Progenitor cell of endocrine pancreas (in vitro differentiated cells): ENCODE measurements at regions not wholly inside any gene's neighbourhood (a gene's known extent, or its start where the extent isn't known, plus 50 kb on each side); places are given as distances from the start of the nearest gene placed in this dataset.
"Not testable (repeated sequence)": the region's sequence is repeated elsewhere in the genome, so short reads cannot be mapped to it uniquely, and the experiment has no call there.

Source experiments
- DNase-seq: peaks from one replicate; pipeline ENCODE4 v3.0.0; 2021; ENCODE audit warnings: low spot score; ENCODE audit not compliant: unreplicated experiment
- H3K27ac Mint-ChIP-seq: 2 replicates; pipeline ENCODE4 v1.8.0; 2021; ENCODE audit warnings: mild to moderate bottlenecking, moderate library complexity, mixed read lengths
- H3K27me3 Mint-ChIP-seq: 2 replicates; pipeline ENCODE4 v1.8.0; 2021; ENCODE audit warnings: mixed read lengths
- H3K36me3 Mint-ChIP-seq: 2 replicates; pipeline ENCODE4 v1.8.0; 2022; ENCODE audit warnings: mixed read lengths; ENCODE audit not compliant: insufficient read depth
- H3K4me1 Mint-ChIP-seq: 2 replicates; pipeline ENCODE4 v1.8.0; 2021; ENCODE audit warnings: low read depth, mixed read lengths
- H3K4me3 Mint-ChIP-seq: 2 replicates; pipeline ENCODE4 v1.8.0; 2021; ENCODE audit warnings: low read depth, mild to moderate bottlenecking, moderate library complexity, mixed read lengths
- H3K9me3 Mint-ChIP-seq: 2 replicates; pipeline ENCODE4 v1.8.0; 2021; ENCODE audit warnings: low read depth, mixed read lengths
- CTCF ChIP-seq: fragments of 200-600 bp; sonication (generic); IDR thresholded peaks from one replicate; pipeline ENCODE4 v1.5.0; 2021; ENCODE audit warnings: antibody characterized with exemption, mild to moderate bottlenecking; ENCODE audit not compliant: unreplicated experiment

- no peaks in the 10 kb centered on the region for H3K4me1 Mint-ChIP-seq
Observed at GRCh38 chrX:1885116-1885515, 270.3 kb downstream of the ASMT start.

GRCh38 chrX:1888305-1888704 lies 273.4 kb downstream of the ASMT start:
- not testable (repeated sequence) for H3K4me3 Mint-ChIP-seq, H3K36me3 Mint-ChIP-seq, DNase-seq, H3K4me1 Mint-ChIP-seq, H3K9me3 Mint-ChIP-seq, H3K27me3 Mint-ChIP-seq, H3K27ac Mint-ChIP-seq

More at GRCh38 chrX:1885116-1885515, 270.3 kb downstream of the ASMT start:
- DNase-seq = no peak
- H3K4me3 Mint-ChIP-seq = no peak overlapping the region
- H3K9me3 Mint-ChIP-seq = peaks cover 7% of the 10 kb centered on the region
- no peak overlapping the region for H3K27ac Mint-ChIP-seq
- H3K27me3 Mint-ChIP-seq = peaks cover 5% of the 10 kb centered on the region
- no peaks in the 10 kb centered on the region for H3K36me3 Mint-ChIP-seq
- no peak for TF ChIP-seq CTCF

- no peaks in the 10 kb centered on the region for H3K27me3 Mint-ChIP-seq
- H3K4me1 Mint-ChIP-seq = no peaks in the 10 kb centered on the region
- DNase-seq = no peak
- H3K4me3 Mint-ChIP-seq = no peak overlapping the region
- H3K27ac Mint-ChIP-seq = no peak overlapping the region
- no peak for TF ChIP-seq CTCF
- no peaks in the 10 kb centered on the region for H3K9me3 Mint-ChIP-seq
- no peaks in the 10 kb centered on the region for H3K36me3 Mint-ChIP-seq
Observed at GRCh38 chrX:1894026-1894294, 279.1 kb downstream of the ASMT start.

- no peak for TF ChIP-seq CTCF
- H3K4me1 Mint-ChIP-seq = no peaks in the 10 kb centered on the region
- H3K36me3 Mint-ChIP-seq = no peaks in the 10 kb centered on the region
- no peak overlapping the region for H3K27ac Mint-ChIP-seq
- peaks cover 3% of the 10 kb centered on the region for H3K9me3 Mint-ChIP-seq
- no peak overlapping the region for H3K4me3 Mint-ChIP-seq
- no peak for DNase-seq
- H3K27me3 Mint-ChIP-seq = peaks cover 3% of the 10 kb centered on the region
Observed at GRCh38 chrX:1894740-1895139, 279.9 kb downstream of the ASMT start.

GRCh38 chrX:1895583-1895982 lies 280.7 kb downstream of the ASMT start:
- no peaks in the 10 kb centered on the region for H3K36me3 Mint-ChIP-seq

GRCh38 chrX:1899841-1900240 lies 285.0 kb downstream of the ASMT start:
- H3K4me1 Mint-ChIP-seq = peaks cover 5% of the 10 kb centered on the region
- peaks cover 3% of the 10 kb centered on the region for H3K27me3 Mint-ChIP-seq
- peaks cover 8% of the 10 kb centered on the region for H3K9me3 Mint-ChIP-seq
- H3K27ac Mint-ChIP-seq = no peak overlapping the region
- no peak for DNase-seq
- no peak overlapping the region for H3K4me3 Mint-ChIP-seq
- no peak for TF ChIP-seq CTCF
- H3K36me3 Mint-ChIP-seq = no peaks in the 10 kb centered on the region

More at GRCh38 chrX:1895583-1895982, 280.7 kb downstream of the ASMT start:
- no peak overlapping the region for H3K4me3 Mint-ChIP-seq
- peaks cover 3% of the 10 kb centered on the region for H3K27me3 Mint-ChIP-seq
- no peak for DNase-seq
- no peak for TF ChIP-seq CTCF
- no peaks in the 10 kb centered on the region for H3K4me1 Mint-ChIP-seq
- peaks cover 8% of the 10 kb centered on the region for H3K9me3 Mint-ChIP-seq
- H3K27ac Mint-ChIP-seq = no peak overlapping the region
